HepG2 (cell line): ENCODE measurements at regions not wholly inside any gene's neighbourhood (a gene's known extent, or its start where the extent isn't known, plus 50 kb on each side); places are given as distances from the start of the nearest gene placed in this dataset.

Experiments
- ATAC-seq: fragments of 200-7000 bp; cut with Tn5 transposase; 3 replicates; pipeline ENCODE4 v1.9.1; 2020; ENCODE audit warnings: mild to moderate bottlenecking, moderate library complexity
- BruUV-seq: library from RNA; stranded (reverse); fragments of 400-500 nt; replicated peaks from 2 replicates; lab custom pipeline; 2021; lab: Mats Ljungman, UMichigan
- CTCF ChIA-PET: fragments of 300-600 bp; formaldehyde crosslinking; extraction: SDS; loops from one replicate; lab custom pipeline; 2021; ENCODE audit warnings: low total read pairs, inconsistent platforms, low intra/inter-chr PET ratio; lab: Yijun Ruan, JAX
- POLR2A ChIA-PET: fragments of 350-600 bp; sonication (Branson Sonifier 250); formaldehyde crosslinking; loops from one replicate; lab custom pipeline; 2020; ENCODE audit warnings: antibody characterized with exemption, inconsistent platforms; lab: Yijun Ruan, JAX
- DNase-seq: peaks from one replicate; pipeline ENCODE4 v3.0.0-alpha.2; 2015; ENCODE audit warnings: low spot score
- FAIRE-seq: peaks from 3 replicates; lab custom pipeline; 2011; peaks lifted over from hg19 to GRCh38; lab: Jason Lieb, UNC
- H2AFZ ChIP-seq: one replicate; pipeline ENCODE4 v1.6.1; 2011; ENCODE audit warnings: low read length, inconsistent platforms
- H3K27ac ChIP-seq: fragments of 300-600 bp; 3 replicates; pipeline ENCODE4 v1.8.0; 2011; ENCODE audit warnings: mixed run types, mild to moderate bottlenecking, mixed read lengths, low read length, inconsistent platforms; ENCODE audit not compliant: insufficient read depth; ENCODE audit errors: extremely low read length
- H3K27me3 ChIP-seq, 2 experiments: fragments of 200-600 bp in 1 of 2; 2 replicates in 1 of 2; 3 replicates in 1 of 2; pipeline versions ENCODE4 v1.6.0 to v1.8.0; 2011; ENCODE audit warnings: low read length in 2 of 2, mild to moderate bottlenecking in 2 of 2, moderate library complexity in 2 of 2, inconsistent platforms in 1 of 2; ENCODE audit not compliant: insufficient read depth in 2 of 2, control insufficient read depth in 1 of 2
- H3K36me3 ChIP-seq, 2 experiments: fragments of 200-600 bp in 1 of 2; replicated peaks in 1 of 2; 2 replicates in 1 of 2; 3 replicates in 1 of 2; pipeline versions ENCODE4 v1.5.1 to v1.8.0; 2011; ENCODE audit warnings: low read length in 2 of 2, inconsistent platforms in 1 of 2; ENCODE audit not compliant: insufficient read depth in 2 of 2, control insufficient read depth in 1 of 2
- H3K4me1 ChIP-seq: 2 replicates; pipeline ENCODE4 v1.5.1; 2012; ENCODE audit warnings: low read length, inconsistent platforms; ENCODE audit not compliant: insufficient read depth
- H3K4me2 ChIP-seq: 2 replicates; pipeline ENCODE4 v1.6.0; 2011; ENCODE audit warnings: low read depth, low read length, inconsistent platforms
- H3K4me3 ChIP-seq, 3 experiments: fragments of 200-600 bp in 1 of 3; sonication (generic), shearing (Covaris generic) in 1 of 3; replicated peaks in 1 of 3; 2 replicates each; pipeline ENCODE4 v1.5.1; 2011 to 2016; ENCODE audit warnings: low read length in 3 of 3, inconsistent platforms in 2 of 3, low read depth in 2 of 3, mild to moderate bottlenecking in 2 of 3, control low read depth in 1 of 3, mixed read lengths in 1 of 3; ENCODE audit not compliant: insufficient read depth in 1 of 3
- H3K79me2 ChIP-seq: one replicate; pipeline ENCODE4 v1.6.1; 2011; ENCODE audit warnings: low read length, inconsistent platforms; ENCODE audit not compliant: insufficient read depth
- H3K9ac ChIP-seq: 2 replicates; pipeline ENCODE4 v1.6.0; 2011; ENCODE audit warnings: mild to moderate bottlenecking, low read depth, low read length, inconsistent platforms; ENCODE audit not compliant: insufficient read depth
- H3K9me3 ChIP-seq: 2 replicates; pipeline ENCODE4 v1.5.1; 2012; ENCODE audit warnings: mild to moderate bottlenecking, low read length
- H4K20me1 ChIP-seq: 2 replicates; pipeline ENCODE4 v1.6.0; 2011; ENCODE audit warnings: inconsistent platforms, mild to moderate bottlenecking, low read length, moderate library complexity; ENCODE audit not compliant: insufficient read depth
- CBX2 ChIP-seq, 2 experiments: fragments of 200-600 bp in 1 of 2; sonication (generic); formaldehyde crosslinking in 1 of 2; IDR thresholded peaks; 2 replicates each; pipeline versions ENCODE4 v1.7.0 to v1.8.1; 2018 to 2022; ENCODE audit warnings: low read depth in 2 of 2, low read length in 1 of 2, mild to moderate bottlenecking in 1 of 2, missing genetic modification reagents in 1 of 2
- DRAP1 ChIP-seq: IDR thresholded peaks from 2 replicates; pipeline ENCODE4 v1.6.1; 2016; ENCODE audit warnings: missing genetic modification reagents, missing compliant biosample characterization
- E2F1 ChIP-seq: sonication (generic); formaldehyde crosslinking; IDR thresholded peaks from 2 replicates; pipeline ENCODE4 v1.5.0; 2020; ENCODE audit warnings: missing genetic modification reagents
- E2F2 ChIP-seq: sonication (generic); formaldehyde crosslinking; IDR thresholded peaks from 2 replicates; pipeline ENCODE4 v1.4.0; 2020; ENCODE audit warnings: missing genetic modification reagents, borderline replicate concordance
- ERF ChIP-seq: IDR thresholded peaks from 2 replicates; pipeline ENCODE4 v1.6.1; 2018; ENCODE audit warnings: missing biosample characterization, missing genetic modification reagents
- FLYWCH1 ChIP-seq: sonication (generic); formaldehyde crosslinking; IDR thresholded peaks from 2 replicates; pipeline ENCODE4 v1.8.1; 2023; ENCODE audit warnings: mild to moderate bottlenecking, missing genetic modification reagents
- JUN ChIP-seq: sonication (generic); formaldehyde crosslinking; IDR thresholded peaks from 2 replicates; pipeline ENCODE4 v1.4.0; 2020; ENCODE audit warnings: mild to moderate bottlenecking, missing genetic modification reagents
- MEF2D ChIP-seq: sonication (generic); formaldehyde crosslinking; IDR thresholded peaks from 2 replicates; pipeline ENCODE4 v1.5.1; 2020; ENCODE audit warnings: mild to moderate bottlenecking, missing genetic modification reagents
- NFYC ChIP-seq: IDR thresholded peaks from 2 replicates; pipeline ENCODE4 v1.6.1; 2016; ENCODE audit warnings: missing genetic modification reagents, missing compliant biosample characterization
- TAF15 ChIP-seq: fragments of 200-400 bp; formaldehyde crosslinking; IDR thresholded peaks from one replicate; pipeline ENCODE4 v1.6.1; 2018; ENCODE audit warnings: mild to moderate bottlenecking, low read depth, low read length; ENCODE audit not compliant: poor library complexity, severe bottlenecking
- ZMAT3 ChIP-seq: sonication (generic); formaldehyde crosslinking; conservative IDR thresholded peaks from 2 replicates; pipeline ENCODE4 v1.7.0; 2021; ENCODE audit warnings: missing genetic modification reagents
- ZNF18 ChIP-seq: sonication (generic); formaldehyde crosslinking; IDR thresholded peaks from 2 replicates; pipeline ENCODE4 v1.8.0; 2022; ENCODE audit warnings: mild to moderate bottlenecking, missing genetic modification reagents; ENCODE audit not compliant: insufficient replicate concordance
- ZNF180 ChIP-seq: sonication (generic); formaldehyde crosslinking; IDR thresholded peaks from 2 replicates; pipeline ENCODE4 v1.4.0; 2020; ENCODE audit warnings: low read depth, missing genetic modification reagents, borderline replicate concordance
- ZNF230 ChIP-seq: sonication (generic); formaldehyde crosslinking; IDR thresholded peaks from 2 replicates; pipeline ENCODE4 v1.4.0; 2020; ENCODE audit warnings: mild to moderate bottlenecking, missing genetic modification reagents
- ZNF749 ChIP-seq: sonication (generic); formaldehyde crosslinking; IDR thresholded peaks from 2 replicates; pipeline ENCODE4 v1.8.0; 2022; ENCODE audit warnings: mild to moderate bottlenecking, missing genetic modification reagents, moderate library complexity, borderline replicate concordance
- ZNF841 ChIP-seq: sonication (generic); formaldehyde crosslinking; IDR thresholded peaks from 2 replicates; pipeline ENCODE4 v1.8.1; 2023; ENCODE audit warnings: missing genetic modification reagents, borderline replicate concordance
- WGBS: methylation state at CpG from one replicate; pipeline ENCODE4 v1.1.6; 2017; ENCODE audit warnings: low lambda C conversion rate; 5-methylcytosine and 5-hydroxymethylcytosine counted together
- in situ Hi-C: cut with HindIII; loops from 2 replicates; pipeline ENCODE4 v1.10.0; 2017; ENCODE audit warnings: low pct_unique_long_range_greater_than_20kb; ENCODE audit not compliant: extremely low pct_ligation_motif_present
- intact Hi-C: fragments of 100-400 bp; cut with micrococcal nuclease; formaldehyde crosslinking; loops from one replicate; pipeline ENCODE4 v1.10.0; 2022; ENCODE audit not compliant: unreplicated experiment

- 2% methylated on average over 5 of the region's 5 CpGs for WGBS
- Histone ChIP-seq H3K27me3 (no peaks in the 10 kb centered on the region), H3K27ac (no peak overlapping the region), H3K9ac (no peak overlapping the region), H3K9me3 (peaks cover 12% of the 10 kb centered on the region; the same call in 1 of the 2 replicates), H2AFZ (no peak overlapping the region), H4K20me1 (no peaks in the 10 kb centered on the region), H3K36me3 (no peaks in the 10 kb centered on the region), H3K4me1 (no peaks in the 10 kb centered on the region), H3K79me2 (no peaks in the 10 kb centered on the region), H3K4me3 (no peak overlapping the region), H3K4me2 (no peak overlapping the region)
- in situ Hi-C loops (no loop called here), intact Hi-C loops (no loop called here)
- no TSS peak for BruUV-seq
- ATAC-seq (no peak), DNase-seq (no peak), FAIRE-seq (no peak)
- TF ChIP-seq MEF2D (CRISPR knock-in tag): no peak
- TF ChIP-seq E2F1 (CRISPR knock-in tag): no peak
- no peak for TF ChIP-seq ZNF180 (CRISPR knock-in tag)
- TF ChIP-seq ZMAT3 (CRISPR knock-in tag): no peak
- no peak for TF ChIP-seq ZNF749 (CRISPR knock-in tag)
- TF ChIP-seq E2F2 (CRISPR knock-in tag): no peak
- TF ChIP-seq ZNF841: no peak
- TF ChIP-seq DRAP1 (CRISPR knock-in tag): no peak
- no peak for TF ChIP-seq NFYC (CRISPR knock-in tag)
- TF ChIP-seq JUN: no peak
- TF ChIP-seq TAF15: no peak
- no peak for TF ChIP-seq ZNF18 (CRISPR knock-in tag)
- no peak for TF ChIP-seq ERF
- no peak for TF ChIP-seq CBX2 (IDR thresholded peaks at IDR 0.05; ENCODE audit: low read depth, low read length)
- no peak for TF ChIP-seq CBX2 (CRISPR knock-in tag; IDR thresholded peaks at IDR 0.05; ENCODE audit: low read depth)
- no peak for TF ChIP-seq ZNF230 (CRISPR knock-in tag)
- TF ChIP-seq FLYWCH1 (CRISPR knock-in tag): no peak
- ChIA-PET CTCF (no interaction called here), POLR2A (no interaction called here)
Observed at GRCh38 chr4:96407738-96408463, 568.0 kb downstream of the PDHA2 start.
